Lung (tissue), 11 donors: ENCODE measurements at regions not wholly inside any gene's neighbourhood (a gene's known extent, or its start where the extent isn't known, plus 50 kb on each side); places are given as distances from the start of the nearest gene placed in this dataset.

ENCODE experiments used
- ATAC-seq: fragments of 200-7000 bp; cut with Tn5 transposase; one replicate; pipeline ENCODE4 v1.9.1; 2020; ENCODE audit warnings: moderate number of reproducible peaks; ENCODE audit not compliant: insufficient read depth, low FRiP score
- DNase-seq, 3 donors: peaks; one replicate each; pipeline ENCODE4 v3.0.0-alpha.2; 2013 to 2017
- H3K27ac ChIP-seq, 2 donors: one replicate each; pipeline ENCODE4 v1.5.1; 2013; ENCODE audit warnings: mild to moderate bottlenecking in 2 of 2, moderate library complexity in 2 of 2, control low read depth in 1 of 2, inconsistent platforms in 1 of 2, low read depth in 1 of 2, low read length in 1 of 2
- H3K27me3 ChIP-seq, 3 donors: one replicate each; pipeline ENCODE4 v1.5.1; 2013; ENCODE audit warnings: low read length in 2 of 3; ENCODE audit not compliant: control insufficient read depth in 3 of 3, insufficient read depth in 3 of 3
- H3K36me3 ChIP-seq, 4 donors: one replicate each; pipeline ENCODE4 v1.5.1; 2013; ENCODE audit warnings: low read length in 4 of 4, mild to moderate bottlenecking in 1 of 4, moderate library complexity in 1 of 4; ENCODE audit not compliant: control insufficient read depth in 4 of 4, insufficient read depth in 4 of 4
- H3K4me1 ChIP-seq, 5 donors: one replicate each; pipeline ENCODE4 v1.5.1; 2013; ENCODE audit warnings: low read length in 5 of 5, mild to moderate bottlenecking in 2 of 5, moderate library complexity in 1 of 5; ENCODE audit not compliant: control insufficient read depth in 5 of 5, insufficient read depth in 5 of 5
- H3K4me3 ChIP-seq: one replicate; pipeline ENCODE4 v1.5.1; 2013; ENCODE audit warnings: mild to moderate bottlenecking, control low read depth, moderate library complexity
- H3K9ac ChIP-seq, 2 donors: one replicate each; pipeline ENCODE4 v1.5.1; 2013; ENCODE audit warnings: low read length in 2 of 2, control low read depth in 1 of 2; ENCODE audit not compliant: insufficient read depth in 1 of 2
- H3K9me3 ChIP-seq, 4 donors: one replicate each; pipeline ENCODE4 v1.5.1; 2013; ENCODE audit warnings: low read length in 3 of 4, mild to moderate bottlenecking in 1 of 4, moderate library complexity in 1 of 4; ENCODE audit not compliant: control insufficient read depth in 4 of 4, insufficient read depth in 3 of 4
- WGBS, 2 donors: extraction: QIAGEN DNeasy Blood & Tissue Kit; methylation state at CpG; one replicate each; pipeline ENCODE4 v1.1.7; 2013; 5-methylcytosine and 5-hydroxymethylcytosine counted together
- TF ChIP-seq, protein P1 (sequence below): IDR thresholded peaks from 2 replicates; pipeline ENCODE4 v1.5.1; 2012; ENCODE audit warnings: mild to moderate bottlenecking; ENCODE audit errors: control extremely low read depth, extremely low read depth
- donor health status: control.
- donor health status: control.
- donor health status: Bipolar disorder and iron deficiency.
- donor health status: healthy.
- donor health status: DM: yes; HTN: yes; CAD: no.

DNA sequence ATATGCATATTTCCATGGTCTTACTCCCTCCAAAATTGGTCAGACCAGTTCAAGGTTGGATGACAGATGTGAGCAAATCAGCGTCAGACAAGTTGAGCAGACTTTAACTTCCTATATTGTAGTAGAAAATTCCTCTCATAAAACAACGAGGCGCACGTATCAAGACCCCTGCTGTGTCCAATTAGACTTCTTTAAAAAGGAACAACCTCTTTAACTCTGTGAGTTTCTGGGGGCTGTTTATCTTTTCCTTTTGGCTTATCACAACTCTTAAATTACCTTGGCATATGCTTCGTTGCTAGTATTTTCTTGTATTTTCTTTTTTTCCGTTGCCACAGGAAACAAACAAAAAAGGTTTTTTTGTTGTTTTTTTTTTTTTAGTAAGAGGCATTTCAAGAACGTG is 398.2 kb upstream of the WWC1 start:
- WGBS, 2 donors, result 67 to 76% methylated on average over 7 of the region's 7 CpGs
- peak in 1 of 3 donors; percentile 21 for DNase-seq

DNA sequence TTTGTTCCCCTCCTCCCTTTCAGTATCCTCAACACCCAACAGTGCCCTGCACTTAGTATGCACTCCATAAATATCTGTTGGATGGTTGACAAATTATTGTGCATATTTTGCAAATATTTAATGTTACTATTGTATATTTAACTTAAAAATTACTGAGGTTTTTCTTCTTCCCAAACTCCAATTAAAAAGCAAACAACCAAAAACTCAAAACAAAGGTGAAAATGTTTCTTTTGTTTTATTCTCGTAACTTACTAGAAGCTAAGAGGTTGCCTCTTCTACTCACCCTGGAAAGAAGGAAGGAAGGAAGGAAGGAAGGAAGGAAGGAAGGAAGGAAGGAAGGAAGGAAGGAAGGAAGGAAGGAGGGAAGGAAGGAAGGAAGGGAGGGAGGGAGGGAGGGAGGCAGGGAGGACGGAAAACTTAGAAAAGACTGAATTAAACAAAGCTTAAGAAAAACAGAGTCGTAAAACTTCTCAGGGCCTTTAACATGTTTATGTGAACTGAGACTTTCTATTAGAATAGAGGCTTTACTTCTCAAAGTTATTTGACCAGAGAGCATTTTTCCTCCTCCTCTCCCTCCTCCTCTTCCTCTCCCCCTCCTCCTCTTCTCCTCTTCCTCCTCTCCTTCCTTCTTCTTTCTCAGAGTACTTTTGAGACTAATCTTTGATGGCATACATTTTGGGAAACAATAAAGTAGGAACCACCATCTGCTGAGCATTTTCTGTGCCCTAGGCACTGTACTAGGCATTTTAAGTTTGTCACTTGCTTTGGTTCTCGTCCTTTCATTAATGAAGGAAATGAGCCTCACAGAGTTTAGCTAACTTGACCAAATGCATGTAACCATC is 396.6 kb upstream of the WWC1 start:
- H3K36me3 ChIP-seq, result no peaks in the 10 kb centered on the region
- H3K4me1 ChIP-seq, result peaks cover 0 to 5% (median 0%) of the 10 kb centered on the region in 5 donors
- DNase-seq (no peak), ATAC-seq (no peak)
- no peak overlapping the region for H3K9ac ChIP-seq
- H3K4me3 ChIP-seq, result no peak overlapping the region
- WGBS, 2 donors, result 80 to 90% methylated on average over 4 of the region's 4 CpGs
- peaks cover 0 to 2% (median 0%) of the 10 kb centered on the region in 4 donors for H3K9me3 ChIP-seq
- TF ChIP-seq, protein P1, sequence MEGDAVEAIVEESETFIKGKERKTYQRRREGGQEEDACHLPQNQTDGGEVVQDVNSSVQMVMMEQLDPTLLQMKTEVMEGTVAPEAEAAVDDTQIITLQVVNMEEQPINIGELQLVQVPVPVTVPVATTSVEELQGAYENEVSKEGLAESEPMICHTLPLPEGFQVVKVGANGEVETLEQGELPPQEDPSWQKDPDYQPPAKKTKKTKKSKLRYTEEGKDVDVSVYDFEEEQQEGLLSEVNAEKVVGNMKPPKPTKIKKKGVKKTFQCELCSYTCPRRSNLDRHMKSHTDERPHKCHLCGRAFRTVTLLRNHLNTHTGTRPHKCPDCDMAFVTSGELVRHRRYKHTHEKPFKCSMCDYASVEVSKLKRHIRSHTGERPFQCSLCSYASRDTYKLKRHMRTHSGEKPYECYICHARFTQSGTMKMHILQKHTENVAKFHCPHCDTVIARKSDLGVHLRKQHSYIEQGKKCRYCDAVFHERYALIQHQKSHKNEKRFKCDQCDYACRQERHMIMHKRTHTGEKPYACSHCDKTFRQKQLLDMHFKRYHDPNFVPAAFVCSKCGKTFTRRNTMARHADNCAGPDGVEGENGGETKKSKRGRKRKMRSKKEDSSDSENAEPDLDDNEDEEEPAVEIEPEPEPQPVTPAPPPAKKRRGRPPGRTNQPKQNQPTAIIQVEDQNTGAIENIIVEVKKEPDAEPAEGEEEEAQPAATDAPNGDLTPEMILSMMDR, result no peak
- H3K27me3 ChIP-seq, result peaks cover 0 to 5% (median 0%) of the 10 kb centered on the region in 3 donors
- H3K27ac ChIP-seq, result no peak overlapping the region

More for the DNA sequence above, 398.2 kb upstream of the WWC1 start:
- Histone ChIP-seq H3K27ac (no peak overlapping the region), H3K9ac (no peak overlapping the region), H3K4me1 (peaks cover 0 to 5% (median 0%) of the 10 kb centered on the region in 5 donors), H3K36me3 (no peaks in the 10 kb centered on the region), H3K9me3 (peaks cover 0 to 2% (median 0%) of the 10 kb centered on the region in 4 donors), H3K4me3 (no peak overlapping the region), H3K27me3 (peaks cover 0 to 5% (median 0%) of the 10 kb centered on the region in 3 donors)
- ATAC-seq, result no peak
- TF ChIP-seq, protein P1, result no peak

DNA sequence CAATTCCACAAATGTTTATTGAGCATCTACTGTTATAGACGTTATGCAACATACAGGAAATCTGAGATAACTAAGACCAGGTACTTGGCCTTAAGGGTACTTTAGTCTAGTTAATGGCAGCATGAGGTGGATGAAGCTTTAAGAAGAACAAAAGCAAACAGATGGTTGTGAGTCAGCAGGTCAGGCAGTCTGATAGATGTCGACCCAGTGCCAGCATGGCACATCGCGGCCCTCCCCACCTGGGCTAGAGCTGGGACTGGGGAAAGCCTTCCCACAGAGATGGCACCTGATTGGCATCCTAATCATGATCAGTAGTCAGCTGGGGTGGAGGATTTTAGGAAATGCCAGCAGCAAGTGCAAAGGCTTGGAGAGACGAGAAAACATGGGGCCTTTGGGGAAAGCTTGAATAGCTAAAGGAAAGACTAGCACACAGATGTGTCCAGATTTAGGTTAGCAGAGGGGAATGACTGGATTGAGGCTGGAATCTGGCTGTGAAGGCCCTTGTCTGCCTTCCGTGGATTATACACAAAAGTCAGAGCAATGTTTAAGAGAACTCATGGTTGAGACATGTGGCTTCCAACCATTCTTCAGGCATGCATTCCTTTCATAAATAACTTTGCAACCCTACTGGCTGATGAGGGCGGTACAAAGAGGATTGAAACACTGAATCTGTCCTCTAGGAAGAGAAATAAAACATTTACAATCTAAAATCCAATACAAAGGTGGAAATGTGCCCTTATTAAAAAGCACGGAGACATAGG is 395.4 kb upstream of the WWC1 start:
- ATAC-seq (no peak), DNase-seq (no peak)
- Histone ChIP-seq H3K36me3 (no peaks in the 10 kb centered on the region), H3K9ac (no peak overlapping the region), H3K27me3 (peaks cover 0 to 5% (median 0%) of the 10 kb centered on the region in 3 donors), H3K4me1 (peaks cover 0 to 5% (median 0%) of the 10 kb centered on the region in 5 donors), H3K27ac (no peak overlapping the region), H3K4me3 (no peak overlapping the region), H3K9me3 (peaks cover 0 to 2% (median 0%) of the 10 kb centered on the region in 4 donors)
- TF ChIP-seq, protein P1, result no peak
- 84 to 91% methylated on average over 8 of the region's 8 CpGs for WGBS, 2 donors
